OCI-LY7 (cell line): ENCODE measurements at regions not wholly inside any gene's neighbourhood (a gene's known extent, or its start where the extent isn't known, plus 50 kb on each side); places are given as distances from the start of the nearest gene placed in this dataset.

Experiments
- BruUV-seq: library from RNA; stranded (reverse); fragments of 400-500 nt; replicated peaks from 2 replicates; lab custom pipeline; 2021; lab: Mats Ljungman, UMichigan
- CTCF ChIA-PET: fragments of 300-600 bp; sonication (Branson Sonifier 250); formaldehyde crosslinking; loops from one replicate; lab custom pipeline; 2022; ENCODE audit warnings: antibody characterized with exemption; ENCODE audit not compliant: unreplicated experiment; lab: Charles Lee
- POLR2A ChIA-PET: fragments of 300-600 bp; sonication (Branson Sonifier 250); formaldehyde crosslinking; loops from one replicate; lab custom pipeline; 2022; ENCODE audit warnings: antibody characterized with exemption; lab: Charles Lee
- DNase-seq: peaks from one replicate; pipeline ENCODE4 v3.0.0-alpha.2; 2015; ENCODE audit warnings: low spot score
- H2AFZ ChIP-seq: fragments of 200-600 bp; sonication (generic), shearing (Covaris generic); 2 replicates; pipeline ENCODE4 v1.6.1; 2014; ENCODE audit warnings: mild to moderate bottlenecking, antibody characterized with exemption, low read length, moderate library complexity
- H3K27ac ChIP-seq: fragments of 200-600 bp; sonication (generic); 2 replicates; pipeline ENCODE4 v1.5.1; 2014; ENCODE audit warnings: mixed run types, low read depth, mild to moderate bottlenecking, moderate library complexity, low read length, inconsistent platforms; ENCODE audit not compliant: poor library complexity, severe bottlenecking
- H3K36me3 ChIP-seq: fragments of 200-600 bp; sonication (generic); 2 replicates; pipeline ENCODE4 v1.6.1; 2014; ENCODE audit warnings: mild to moderate bottlenecking, antibody characterized with exemption, low read length, moderate library complexity, mixed read lengths; ENCODE audit not compliant: insufficient read depth
- H3K4me1 ChIP-seq: fragments of 200-600 bp; sonication (generic); 2 replicates; pipeline ENCODE4 v1.5.1; 2014; ENCODE audit warnings: mild to moderate bottlenecking, low read length; ENCODE audit not compliant: insufficient read depth, poor library complexity, severe bottlenecking
- H3K4me2 ChIP-seq: fragments of 200-600 bp; sonication (generic); 2 replicates; pipeline ENCODE4 v1.6.1; 2014; ENCODE audit warnings: mild to moderate bottlenecking, low read length
- H3K4me3 ChIP-seq: fragments of 200-600 bp; sonication (generic); 2 replicates; pipeline ENCODE4 v1.5.1; 2014; ENCODE audit warnings: mild to moderate bottlenecking, low read depth, low read length; ENCODE audit not compliant: poor library complexity, severe bottlenecking
- H3K79me2 ChIP-seq: fragments of 200-600 bp; sonication (generic); 2 replicates; pipeline ENCODE4 v1.6.1; 2016; ENCODE audit warnings: low read depth, mild to moderate bottlenecking, low read length, moderate library complexity, mixed read lengths; ENCODE audit not compliant: insufficient read depth
- H3K9me2 ChIP-seq: fragments of 200-600 bp; sonication (generic); 2 replicates; pipeline ENCODE4 v1.6.1; 2016; ENCODE audit warnings: mild to moderate bottlenecking, low read length, mixed read lengths; ENCODE audit not compliant: insufficient read depth
- H3K9me3 ChIP-seq: fragments of 200-600 bp; sonication (generic); 2 replicates; pipeline ENCODE4 v1.6.1; 2014; ENCODE audit warnings: mild to moderate bottlenecking, mixed run types, low read length, mixed read lengths
- H4K20me1 ChIP-seq: fragments of 200-600 bp; sonication (generic); 2 replicates; pipeline ENCODE4 v1.6.1; 2014; ENCODE audit warnings: mild to moderate bottlenecking, antibody characterized with exemption, low read length, moderate library complexity, mixed read lengths; ENCODE audit not compliant: insufficient read depth
- EZH2phosphoT487 ChIP-seq: fragments of 200-600 bp; sonication (generic); IDR thresholded peaks from 2 replicates; pipeline ENCODE4 v1.6.1; 2018; ENCODE audit warnings: low read depth, borderline replicate concordance, mild to moderate bottlenecking, mixed run types, antibody characterized with exemption, low read length, moderate library complexity, mixed read lengths
- intact Hi-C: fragments of 100-400 bp; cut with micrococcal nuclease; formaldehyde crosslinking; loops from one replicate; pipeline ENCODE4 v1.10.0; 2022; ENCODE audit not compliant: unreplicated experiment
- TF ChIP-seq, protein P1 (sequence below): fragments of 200-600 bp; sonication (generic); conservative IDR thresholded peaks from 2 replicates; pipeline ENCODE4 v1.5.1; 2014; ENCODE audit warnings: mild to moderate bottlenecking, antibody characterized with exemption, low read length, moderate library complexity, mixed read lengths

DNA sequence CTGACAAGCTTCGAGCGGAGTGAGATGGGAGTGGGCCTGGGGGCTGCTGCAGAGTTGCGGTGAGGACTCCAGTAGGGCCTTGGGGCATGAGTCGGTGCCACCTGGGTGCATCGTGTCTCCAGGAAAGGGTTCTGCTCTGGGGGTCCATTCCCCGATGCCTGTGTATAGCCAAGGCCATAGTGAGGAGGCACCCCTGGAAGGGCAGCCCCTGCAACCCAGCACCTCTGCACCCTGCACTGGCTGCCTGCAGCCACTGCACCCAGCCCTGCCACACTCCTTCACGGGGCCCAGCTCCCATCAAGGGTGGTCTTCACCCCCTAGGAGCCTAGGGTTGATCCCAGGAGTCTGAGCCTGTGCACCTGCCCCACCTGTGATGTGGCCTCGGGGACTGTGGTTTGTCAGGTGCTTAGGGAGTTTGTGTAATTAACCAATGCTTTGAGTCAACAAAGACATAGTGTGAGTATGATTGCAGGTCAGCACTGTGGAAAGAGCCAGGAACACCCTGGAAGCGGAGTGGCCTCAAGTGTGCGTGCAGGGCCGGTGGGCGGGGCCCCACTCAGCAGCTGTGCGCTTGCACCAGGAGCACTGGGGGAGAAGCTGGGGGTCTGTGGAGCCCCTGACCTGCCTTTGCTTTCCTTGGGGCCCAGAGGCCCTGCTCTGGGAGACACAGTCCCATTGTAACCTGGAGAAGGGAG is 1299.3 kb downstream of the BRD1 start:
- H3K9me2 ChIP-seq, result no peaks in the 10 kb centered on the region
- no TSS peak for BruUV-seq
- ChIA-PET CTCF (no interaction called here), POLR2A (no interaction called here)
- intact Hi-C loops, result no loop called here
- no peaks in the 10 kb centered on the region for H3K79me2 ChIP-seq
- no peaks in the 10 kb centered on the region for H3K9me3 ChIP-seq
- H4K20me1 ChIP-seq, result no peaks in the 10 kb centered on the region; the same call in 1 of the 2 replicates
- no peak overlapping the region for H3K27ac ChIP-seq
- DNase-seq, result no peak
- H3K4me3 ChIP-seq, result no peak overlapping the region
- H3K4me2 ChIP-seq, result no peak overlapping the region
- H3K36me3 ChIP-seq, result no peaks in the 10 kb centered on the region
- H2AFZ ChIP-seq, result no peak overlapping the region
- no peaks in the 10 kb centered on the region for H3K4me1 ChIP-seq
- TF ChIP-seq EZH2phosphoT487, result no peak
- TF ChIP-seq, protein P1, sequence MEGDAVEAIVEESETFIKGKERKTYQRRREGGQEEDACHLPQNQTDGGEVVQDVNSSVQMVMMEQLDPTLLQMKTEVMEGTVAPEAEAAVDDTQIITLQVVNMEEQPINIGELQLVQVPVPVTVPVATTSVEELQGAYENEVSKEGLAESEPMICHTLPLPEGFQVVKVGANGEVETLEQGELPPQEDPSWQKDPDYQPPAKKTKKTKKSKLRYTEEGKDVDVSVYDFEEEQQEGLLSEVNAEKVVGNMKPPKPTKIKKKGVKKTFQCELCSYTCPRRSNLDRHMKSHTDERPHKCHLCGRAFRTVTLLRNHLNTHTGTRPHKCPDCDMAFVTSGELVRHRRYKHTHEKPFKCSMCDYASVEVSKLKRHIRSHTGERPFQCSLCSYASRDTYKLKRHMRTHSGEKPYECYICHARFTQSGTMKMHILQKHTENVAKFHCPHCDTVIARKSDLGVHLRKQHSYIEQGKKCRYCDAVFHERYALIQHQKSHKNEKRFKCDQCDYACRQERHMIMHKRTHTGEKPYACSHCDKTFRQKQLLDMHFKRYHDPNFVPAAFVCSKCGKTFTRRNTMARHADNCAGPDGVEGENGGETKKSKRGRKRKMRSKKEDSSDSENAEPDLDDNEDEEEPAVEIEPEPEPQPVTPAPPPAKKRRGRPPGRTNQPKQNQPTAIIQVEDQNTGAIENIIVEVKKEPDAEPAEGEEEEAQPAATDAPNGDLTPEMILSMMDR, result no peak

DNA sequence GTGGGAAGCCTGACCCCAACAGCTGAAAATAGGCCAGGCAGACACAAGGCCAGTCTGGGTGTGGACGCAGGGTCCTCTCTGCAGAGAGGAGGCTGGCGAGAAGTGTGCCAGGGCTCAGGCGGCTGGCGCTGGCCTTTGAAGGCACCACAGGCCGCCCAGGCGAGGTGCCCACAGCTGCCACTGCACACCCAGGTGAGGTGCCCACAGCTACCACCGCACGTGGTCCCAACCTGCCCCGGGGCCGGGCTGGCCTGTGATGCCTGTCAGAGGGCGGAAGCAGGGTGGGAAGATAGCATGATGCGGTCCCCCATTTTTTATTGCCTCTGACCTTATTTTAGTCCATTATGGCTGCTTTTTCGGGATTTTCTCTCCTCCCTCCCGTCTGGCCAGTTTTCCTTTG is 1303.9 kb downstream of the BRD1 start:
- TF ChIP-seq, protein P1, result no peak
- no peak for TF ChIP-seq EZH2phosphoT487
- no peaks in the 10 kb centered on the region for H3K36me3 ChIP-seq
- H2AFZ ChIP-seq, result no peak overlapping the region
- intact Hi-C loops, result no loop called here
- no peaks in the 10 kb centered on the region for H3K9me3 ChIP-seq
- H3K27ac ChIP-seq, result no peak overlapping the region
- BruUV-seq, result no TSS peak
- DNase-seq, result no peak
- no peaks in the 10 kb centered on the region; the same call in 1 of the 2 replicates for H4K20me1 ChIP-seq
- no peaks in the 10 kb centered on the region for H3K9me2 ChIP-seq
- H3K79me2 ChIP-seq, result no peaks in the 10 kb centered on the region
- no peak overlapping the region for H3K4me2 ChIP-seq
- no peaks in the 10 kb centered on the region for H3K4me1 ChIP-seq
- ChIA-PET CTCF (no interaction called here), POLR2A (no interaction called here)
- H3K4me3 ChIP-seq, result no peak overlapping the region

DNA sequence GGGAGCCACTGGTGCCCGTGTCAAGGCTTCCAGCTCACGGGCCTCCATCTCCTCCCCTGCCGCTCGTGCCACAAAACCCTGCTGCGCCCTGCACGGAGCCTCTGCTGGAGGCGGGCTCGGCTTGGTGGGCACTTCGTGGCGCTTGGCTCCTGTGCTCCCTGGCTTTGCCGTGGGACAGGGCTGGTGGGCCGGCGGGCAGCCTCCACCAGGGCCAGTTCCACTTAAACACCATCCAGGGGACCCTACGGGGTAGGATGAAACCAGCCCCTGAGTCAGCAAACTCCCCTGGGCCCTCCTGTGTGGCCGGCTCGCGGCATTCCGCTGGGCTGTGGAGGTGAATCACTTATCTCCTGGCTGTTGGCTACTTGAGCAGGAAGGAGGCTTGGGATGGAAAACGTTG is 1304.6 kb downstream of the BRD1 start:
- intact Hi-C loops, result no loop called here

More for the DNA sequence above, 1304.6 kb downstream of the BRD1 start:
- Histone ChIP-seq H3K4me1 (no peaks in the 10 kb centered on the region), H3K9me3 (no peaks in the 10 kb centered on the region), H3K79me2 (no peaks in the 10 kb centered on the region), H2AFZ (no peak overlapping the region), H3K4me2 (no peak overlapping the region), H3K4me3 (no peak overlapping the region), H3K36me3 (no peaks in the 10 kb centered on the region), H3K27ac (no peak overlapping the region), H4K20me1 (no peaks in the 10 kb centered on the region; the same call in 1 of the 2 replicates), H3K9me2 (no peaks in the 10 kb centered on the region)
- TF ChIP-seq, protein P1, result no peak
- no peak for TF ChIP-seq EZH2phosphoT487
- no TSS peak for BruUV-seq
- ChIA-PET POLR2A (no interaction called here), CTCF (no interaction called here)
- no peak for DNase-seq
